DND-41 (cell line): ENCODE measurements at regions not wholly inside any gene's neighbourhood (a gene's known extent, or its start where the extent isn't known, plus 50 kb on each side); places are given as distances from the start of the nearest gene placed in this dataset.

Source experiments
- EZH2 ChIP-seq: IDR thresholded peaks from 3 replicates; pipeline ENCODE4 v1.6.1; 2012; ENCODE audit warnings: borderline replicate concordance, low read depth, mild to moderate bottlenecking, moderate library complexity, low read length, inconsistent platforms; ENCODE audit not compliant: severe bottlenecking
- TF ChIP-seq, protein P1 (sequence below): IDR thresholded peaks from 2 replicates; pipeline ENCODE4 v1.5.1; 2012; ENCODE audit warnings: borderline replicate concordance, low read length, moderate library complexity, mild to moderate bottlenecking; ENCODE audit not compliant: poor library complexity, severe bottlenecking; ENCODE audit errors: extremely low read depth

DNA sequence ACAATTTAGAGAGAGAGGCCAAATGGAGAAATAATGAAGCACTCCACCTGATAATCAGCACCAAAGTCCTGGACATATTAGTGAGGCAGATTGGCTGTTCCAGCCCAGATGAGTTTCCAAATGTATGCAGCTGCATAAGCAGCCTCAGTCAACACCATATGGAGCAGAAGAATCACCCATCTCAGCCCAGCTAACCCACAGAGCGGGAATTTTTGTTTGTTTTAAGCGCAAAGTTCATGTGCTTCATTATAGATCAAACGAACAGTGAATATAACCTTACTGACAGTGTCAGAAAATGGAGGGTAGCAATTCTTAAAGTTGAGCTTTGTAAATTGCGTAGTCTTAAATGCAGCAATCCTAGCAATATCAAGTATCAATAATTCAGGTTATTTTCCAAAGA lies 234.0 kb upstream of the CEP162 start:
- no peak for TF ChIP-seq EZH2
- TF ChIP-seq, protein P1, sequence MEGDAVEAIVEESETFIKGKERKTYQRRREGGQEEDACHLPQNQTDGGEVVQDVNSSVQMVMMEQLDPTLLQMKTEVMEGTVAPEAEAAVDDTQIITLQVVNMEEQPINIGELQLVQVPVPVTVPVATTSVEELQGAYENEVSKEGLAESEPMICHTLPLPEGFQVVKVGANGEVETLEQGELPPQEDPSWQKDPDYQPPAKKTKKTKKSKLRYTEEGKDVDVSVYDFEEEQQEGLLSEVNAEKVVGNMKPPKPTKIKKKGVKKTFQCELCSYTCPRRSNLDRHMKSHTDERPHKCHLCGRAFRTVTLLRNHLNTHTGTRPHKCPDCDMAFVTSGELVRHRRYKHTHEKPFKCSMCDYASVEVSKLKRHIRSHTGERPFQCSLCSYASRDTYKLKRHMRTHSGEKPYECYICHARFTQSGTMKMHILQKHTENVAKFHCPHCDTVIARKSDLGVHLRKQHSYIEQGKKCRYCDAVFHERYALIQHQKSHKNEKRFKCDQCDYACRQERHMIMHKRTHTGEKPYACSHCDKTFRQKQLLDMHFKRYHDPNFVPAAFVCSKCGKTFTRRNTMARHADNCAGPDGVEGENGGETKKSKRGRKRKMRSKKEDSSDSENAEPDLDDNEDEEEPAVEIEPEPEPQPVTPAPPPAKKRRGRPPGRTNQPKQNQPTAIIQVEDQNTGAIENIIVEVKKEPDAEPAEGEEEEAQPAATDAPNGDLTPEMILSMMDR: no peak
